NB4 (cell line): ENCODE measurements at regions not wholly inside any gene's neighbourhood (a gene's known extent, or its start where the extent isn't known, plus 50 kb on each side); places are given as distances from the start of the nearest gene placed in this dataset.

ENCODE experiments used
- DNase-seq: peaks from one replicate; pipeline ENCODE4 v3.0.0; 2010; ENCODE audit warnings: low read depth
- H3K4me3 ChIP-seq: one replicate; pipeline ENCODE4 v1.5.1; 2011; ENCODE audit warnings: mild to moderate bottlenecking, low read depth, low read length, moderate library complexity
- CTCF ChIP-seq: IDR thresholded peaks from one replicate; pipeline ENCODE4 v1.5.1; 2012; ENCODE audit warnings: low read depth, low read length
- MAX ChIP-seq: IDR thresholded peaks from 2 replicates; pipeline ENCODE4 v1.6.1; 2011; ENCODE audit warnings: low read depth, low read length
- MYC ChIP-seq: IDR thresholded peaks from 2 replicates; pipeline ENCODE4 v1.6.1; 2011; ENCODE audit warnings: low read depth, low read length
- POLR2A ChIP-seq: IDR thresholded peaks from 2 replicates; pipeline ENCODE4 v1.6.1; 2011; ENCODE audit warnings: mild to moderate bottlenecking; ENCODE audit not compliant: insufficient read length; ENCODE audit errors: extremely low read depth

- no peak overlapping the region for H3K4me3 ChIP-seq
- no peak for DNase-seq
- TF ChIP-seq MAX (no peak), CTCF (no peak), MYC (no peak), POLR2A (no peak)
Observed at GRCh38 chr13:108534728-108535127, 94.7 kb upstream of the MYO16 start.

GRCh38 chr13:108549934-108550333, 79.5 kb upstream of the MYO16 start:
- no peak for TF ChIP-seq MAX
- TF ChIP-seq CTCF, result no peak
- no peak for TF ChIP-seq MYC
- no peak for TF ChIP-seq POLR2A
- no peak overlapping the region for H3K4me3 ChIP-seq
- DNase-seq, result no peak

- TF ChIP-seq CTCF (no peak), MYC (no peak), POLR2A (no peak), MAX (no peak)
- H3K4me3 ChIP-seq, result no peak overlapping the region
- DNase-seq, result no peak
Observed at GRCh38 chr13:108551674-108552073, 77.7 kb upstream of the MYO16 start.

- TF ChIP-seq CTCF (no peak), MYC (no peak), POLR2A (no peak), MAX (no peak)
- H3K4me3 ChIP-seq, result no peak overlapping the region
- no peak for DNase-seq
Observed at GRCh38 chr13:108558489-108558888, 70.9 kb upstream of the MYO16 start.

GRCh38 chr13:108560093-108560492, 69.3 kb upstream of the MYO16 start:
- TF ChIP-seq POLR2A (no peak), MYC (no peak), CTCF (no peak), MAX (no peak)
- no peak overlapping the region for H3K4me3 ChIP-seq
- no peak for DNase-seq

GRCh38 chr13:108561149-108561548, 68.3 kb upstream of the MYO16 start:
- DNase-seq, result no peak
- TF ChIP-seq CTCF (no peak), MYC (no peak), MAX (no peak), POLR2A (no peak)
- H3K4me3 ChIP-seq, result no peak overlapping the region
